GM19025 (cell line): ENCODE measurements at regions not wholly inside any gene's neighbourhood (a gene's known extent, or its start where the extent isn't known, plus 50 kb on each side); places are given as distances from the start of the nearest gene placed in this dataset.
"Not testable (repeated sequence)": the region's sequence is repeated elsewhere in the genome, so short reads cannot be mapped to it uniquely, and the experiment has no call there.

Experiments used
- ATAC-seq: cut with Tn5 transposase; IDR thresholded peaks from one replicate; pipeline ENCODE4 v1.9.1; 2021; ENCODE audit warnings: mild to moderate bottlenecking, low read depth, moderate library complexity; ENCODE audit not compliant: unreplicated experiment

DNA sequence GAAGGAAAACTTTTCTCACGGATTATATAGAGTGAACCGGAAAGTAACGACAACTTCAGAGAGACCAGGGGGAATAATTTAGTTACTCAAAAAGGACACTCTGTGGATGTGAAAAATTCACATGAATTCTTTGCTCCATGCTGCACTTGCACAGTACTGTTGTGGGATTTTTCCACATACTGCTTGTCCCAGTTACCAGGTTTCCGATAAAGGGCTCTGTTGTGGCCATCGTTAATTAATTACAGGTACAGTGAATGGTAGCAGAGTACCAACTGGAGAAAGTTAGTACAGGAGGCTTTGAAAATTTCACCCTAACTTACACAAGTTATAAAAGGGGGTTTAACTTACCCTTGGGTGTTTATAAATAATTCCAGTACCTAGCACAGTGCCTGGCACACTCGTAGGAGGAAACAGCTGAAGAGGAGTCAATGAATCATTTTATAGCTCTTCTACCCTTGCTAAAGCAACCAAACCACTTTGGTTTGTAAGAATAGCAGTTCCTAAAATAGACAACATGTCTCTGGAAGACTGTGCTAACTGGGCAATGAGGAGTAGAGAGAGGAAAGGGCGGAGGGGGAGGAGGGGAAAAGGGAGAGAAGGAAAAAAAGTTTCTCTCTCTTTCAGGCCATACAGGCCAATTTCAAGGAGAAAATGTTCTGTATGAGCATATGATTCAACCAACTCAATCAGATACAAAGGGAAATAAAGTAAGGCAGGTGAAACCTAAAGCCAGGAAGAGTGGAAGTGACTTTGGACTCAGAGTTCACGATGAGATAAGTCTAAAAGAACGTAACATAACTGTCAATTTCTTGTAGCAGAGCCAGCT, 98.3 kb upstream of the MAGI3 start:
- ATAC-seq = no peak

DNA sequence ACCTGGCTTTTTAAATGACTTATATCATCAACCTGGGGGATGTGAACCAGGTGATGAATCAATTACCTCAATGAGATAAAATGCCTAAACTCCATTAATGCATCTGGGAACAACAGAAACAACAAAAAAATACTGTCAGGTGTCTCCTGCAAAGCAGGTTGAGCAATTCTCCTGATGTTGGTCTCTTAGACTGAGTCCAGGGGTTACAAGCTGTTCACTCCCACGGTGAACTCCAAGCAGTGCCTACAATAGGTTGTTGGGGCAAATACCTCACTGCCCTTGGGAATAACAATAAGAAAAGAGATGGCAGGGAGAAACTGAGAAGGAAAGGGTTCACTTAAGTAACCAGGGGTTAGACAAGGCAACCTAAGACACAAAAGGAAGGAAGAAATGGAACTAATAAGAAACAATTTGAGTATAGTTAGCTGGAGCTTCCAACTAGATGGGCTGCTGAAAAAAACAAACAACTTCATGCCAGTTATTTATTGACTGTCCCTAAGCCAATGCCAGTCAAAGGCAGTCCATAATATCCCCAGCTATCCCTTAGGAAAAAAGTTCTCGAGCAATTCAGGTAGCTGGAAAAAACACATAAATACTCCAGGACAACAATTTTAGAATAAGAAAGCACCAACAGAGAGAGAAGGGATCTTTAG, 97.6 kb upstream of the MAGI3 start:
- ATAC-seq = no peak

DNA sequence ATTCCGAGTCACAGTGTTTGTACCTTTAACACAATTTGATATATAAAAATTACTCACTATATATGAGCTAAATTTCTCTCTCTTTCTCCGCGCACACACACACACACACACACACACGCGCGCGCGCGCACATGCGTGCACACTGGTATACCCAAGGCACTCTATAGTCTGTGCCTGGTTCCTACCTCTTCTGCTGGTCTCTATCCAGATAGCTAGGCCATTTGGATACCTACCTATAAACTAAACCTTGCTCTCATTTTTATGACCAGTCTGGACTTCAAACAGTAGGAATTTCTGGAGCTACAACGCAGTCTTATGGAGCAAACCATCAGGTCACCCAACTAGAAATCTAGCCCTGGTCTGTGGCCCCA, 97.1 kb upstream of the MAGI3 start:
- no peak for ATAC-seq

DNA sequence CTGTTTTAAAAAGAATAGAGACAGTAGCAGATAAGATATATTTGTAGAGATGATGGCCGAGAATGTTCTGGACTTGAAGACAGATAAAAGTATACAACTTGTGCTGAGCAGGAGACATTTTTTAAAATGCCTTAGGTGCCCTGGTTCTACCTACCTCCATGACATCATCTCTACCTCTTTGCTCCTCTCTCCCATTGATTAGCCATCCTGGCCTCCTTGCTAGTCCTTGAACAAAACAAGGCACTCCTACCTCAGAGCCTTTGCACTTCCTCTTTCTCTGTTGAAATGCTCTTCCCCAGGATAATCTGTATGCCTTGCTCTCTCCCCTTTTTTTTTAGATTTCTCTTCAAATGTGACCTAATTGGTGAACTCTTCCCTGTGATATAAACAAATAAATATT, 92.6 kb upstream of the MAGI3 start:
- no peak for ATAC-seq

DNA sequence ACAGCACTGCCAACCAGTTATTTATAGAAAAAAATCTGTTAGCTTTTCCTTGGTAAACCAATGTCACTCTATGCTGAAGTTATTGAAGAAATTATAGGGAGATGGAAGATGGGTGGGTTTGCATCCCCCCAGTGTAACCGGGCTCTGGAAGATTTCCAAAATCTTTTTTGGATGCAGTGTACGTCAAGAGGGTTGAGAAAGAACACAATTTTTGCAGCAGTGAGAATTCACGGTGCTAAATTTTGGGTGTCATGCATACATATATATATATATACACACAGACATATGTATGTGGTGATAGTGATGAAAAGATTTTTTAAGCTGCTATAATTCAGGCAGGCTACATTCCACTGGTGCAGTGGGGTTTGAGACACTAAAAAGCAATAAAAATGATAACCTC, 91.4 kb upstream of the MAGI3 start:
- no peak for ATAC-seq

DNA sequence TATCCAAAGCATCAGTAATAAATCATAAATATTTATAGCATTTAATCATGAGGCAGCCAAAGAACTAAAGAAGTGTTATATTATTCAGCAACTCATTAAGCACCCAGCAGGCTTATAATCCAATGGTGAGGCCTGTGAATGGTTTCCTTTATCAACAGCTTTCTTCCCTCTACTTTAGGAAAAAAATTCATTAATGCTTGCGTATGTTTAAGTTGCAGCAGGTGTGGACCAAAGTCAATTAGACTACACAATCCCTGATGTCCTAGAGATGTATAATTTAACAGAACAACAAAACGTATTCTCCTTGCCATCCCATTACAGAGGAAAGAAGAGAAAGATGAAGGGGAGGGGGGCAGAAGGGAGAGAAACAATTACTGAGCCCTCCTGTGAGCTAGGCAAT, 87.7 kb upstream of the MAGI3 start:
- ATAC-seq = no peak

DNA sequence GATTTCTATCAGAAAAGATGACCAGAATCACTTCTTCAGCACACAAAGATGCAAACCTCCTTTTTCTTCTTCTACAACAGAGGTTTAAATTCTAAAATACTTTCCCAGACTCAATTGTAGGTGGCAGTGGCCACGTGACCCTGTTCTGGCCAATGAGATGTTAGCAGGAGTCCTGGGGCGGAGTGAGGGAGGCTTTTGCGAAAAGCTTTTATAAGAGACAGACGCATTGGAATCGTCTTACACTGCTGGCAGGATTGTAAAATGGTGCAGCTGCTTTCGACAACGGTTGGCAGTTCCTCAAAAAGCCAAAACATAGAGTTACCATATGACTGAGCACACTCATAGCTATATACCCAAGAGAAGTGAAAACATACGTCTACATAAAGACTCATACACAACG, 87.0 kb upstream of the MAGI3 start:
- no peak for ATAC-seq

DNA sequence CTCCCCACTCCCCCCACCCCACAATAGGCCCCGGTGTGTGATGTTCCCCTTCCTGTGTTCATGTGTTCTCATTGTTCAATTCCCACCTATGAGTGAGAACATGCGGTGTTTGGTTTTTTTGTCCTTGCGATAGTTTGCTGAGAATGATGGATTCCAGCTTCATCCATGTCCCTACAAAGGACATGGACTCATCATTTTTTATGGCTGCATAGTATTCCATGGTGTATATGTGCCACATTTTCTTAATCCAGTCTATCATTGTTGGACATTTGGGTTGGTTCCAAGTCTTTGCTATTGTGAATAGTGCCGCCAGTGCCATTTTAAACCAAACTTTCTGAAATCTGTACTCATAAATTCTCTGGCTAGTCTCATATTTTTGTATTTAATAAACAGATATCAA, 85.3 kb upstream of the MAGI3 start:
- ATAC-seq = not testable (repeated sequence)

DNA sequence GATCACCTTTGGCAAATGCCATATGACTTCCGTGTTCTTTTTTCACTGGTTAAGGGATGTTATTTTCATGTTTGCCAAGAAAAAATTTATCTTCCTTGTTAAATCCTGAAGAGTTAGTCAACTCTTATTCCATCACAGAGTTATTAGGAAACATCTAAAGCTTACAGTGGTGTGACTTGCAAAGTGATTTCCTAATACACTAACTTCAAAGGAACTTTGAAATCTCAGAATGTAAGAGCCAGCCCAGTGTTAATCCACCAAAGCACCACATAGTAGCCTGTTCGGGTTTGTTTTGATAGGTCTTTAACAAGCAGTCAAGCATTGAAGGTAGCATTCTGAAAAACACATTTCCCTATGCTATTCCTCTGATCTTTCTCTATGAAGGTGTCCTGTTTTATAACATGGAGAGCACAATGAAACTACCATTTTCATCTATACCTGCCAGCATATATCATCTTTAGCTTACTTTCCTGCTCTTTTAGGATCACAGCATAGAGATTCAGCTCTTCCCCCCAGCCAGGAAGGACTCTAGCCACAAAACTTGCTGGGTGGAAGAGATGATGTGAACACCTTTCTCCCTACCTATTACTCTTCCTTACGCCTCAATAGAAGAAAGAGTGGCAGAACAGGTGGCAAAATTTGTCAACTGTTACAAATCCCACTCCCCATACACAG, 82.4 kb upstream of the MAGI3 start:
- ATAC-seq = no peak

DNA sequence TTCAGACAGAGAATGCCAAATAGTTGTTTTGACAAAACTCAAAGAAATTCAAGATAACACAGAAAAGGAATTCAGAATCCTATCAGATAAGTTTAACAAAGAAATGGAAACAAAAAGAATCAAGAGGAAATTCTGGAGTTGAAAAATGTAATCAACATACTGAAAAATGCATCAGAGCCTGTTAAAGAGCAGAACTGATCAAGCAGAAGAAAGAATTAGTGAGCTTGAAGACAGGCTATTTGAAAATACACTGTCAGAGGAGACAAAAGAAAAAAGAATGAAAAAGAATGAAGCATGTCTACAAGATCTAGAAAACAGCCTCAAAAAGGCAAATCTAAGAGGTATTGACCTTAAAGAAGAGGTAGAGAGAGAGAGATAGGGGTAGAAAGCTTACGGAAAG, 77.7 kb upstream of the MAGI3 start:
- not testable (repeated sequence) for ATAC-seq

DNA sequence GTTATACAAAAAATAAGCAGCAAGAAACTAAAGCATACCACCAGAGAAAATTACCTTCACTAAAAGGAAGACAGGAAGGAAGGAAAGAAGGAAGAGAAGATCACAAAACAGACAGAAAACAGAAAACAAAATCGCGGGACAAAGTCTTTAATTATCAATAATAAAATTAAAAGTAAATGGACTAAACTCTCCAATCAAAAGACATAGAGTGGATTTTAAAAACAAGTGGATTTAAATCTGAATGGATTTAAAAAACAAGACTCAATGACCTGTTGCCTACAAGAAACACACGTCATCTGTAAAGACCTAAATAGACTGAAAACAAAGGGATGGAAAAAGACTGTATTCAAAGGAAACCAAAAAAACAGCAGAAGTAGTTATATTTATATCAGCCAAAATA, 75.7 kb upstream of the MAGI3 start:
- no peak for ATAC-seq

DNA sequence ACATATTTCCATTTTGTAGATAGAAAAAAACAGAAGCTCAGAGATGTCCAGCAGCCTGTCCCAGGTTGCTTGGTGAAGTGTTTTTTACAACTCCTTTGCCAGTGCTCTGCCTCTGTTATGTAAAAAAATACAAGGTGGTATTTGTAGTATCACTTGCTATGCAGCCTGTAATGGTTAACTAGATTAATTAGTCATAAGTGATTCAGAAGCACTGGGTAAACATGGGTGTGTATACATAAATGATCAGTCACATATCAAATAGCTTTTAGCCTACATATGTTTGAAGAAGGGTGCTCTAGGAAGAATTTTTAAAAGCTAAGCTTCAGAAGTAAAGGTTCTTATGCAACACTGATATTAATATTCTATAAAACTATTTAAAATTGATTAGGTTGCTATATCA, 70.0 kb upstream of the MAGI3 start:
- no peak for ATAC-seq

DNA sequence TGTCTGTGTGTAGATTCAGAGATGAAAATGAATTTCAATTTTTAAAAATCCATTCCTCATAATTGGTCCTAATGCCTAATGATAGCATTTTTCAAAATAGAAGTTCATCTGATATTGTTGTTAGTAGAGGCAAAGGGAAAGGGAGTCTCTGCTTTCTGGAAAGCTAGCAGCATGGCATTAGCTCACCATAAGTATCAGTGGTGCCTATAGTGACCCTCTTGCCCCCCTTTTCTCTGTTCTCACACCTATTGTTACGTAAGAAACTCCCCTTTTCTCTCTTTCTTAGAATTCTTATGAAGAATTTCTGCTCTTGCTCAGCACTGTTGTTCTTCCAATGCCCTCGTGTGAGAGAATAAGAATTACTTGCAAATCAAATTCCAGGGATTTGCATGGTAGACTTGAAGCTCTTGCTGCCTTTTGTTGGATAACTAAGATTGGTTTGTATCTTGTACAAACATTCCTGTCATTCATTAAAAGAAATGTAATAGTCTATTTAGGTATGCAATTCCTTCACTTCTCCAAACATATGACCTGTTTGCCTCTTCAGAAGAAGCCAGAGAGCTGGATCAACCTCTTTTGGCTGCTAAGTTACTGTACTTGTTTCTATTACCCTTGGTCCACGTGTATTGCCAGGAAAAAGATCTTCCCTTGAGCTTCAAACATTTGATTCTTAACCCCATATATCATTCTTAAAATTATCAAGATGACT, 69.2 kb upstream of the MAGI3 start:
- ATAC-seq = no peak

DNA sequence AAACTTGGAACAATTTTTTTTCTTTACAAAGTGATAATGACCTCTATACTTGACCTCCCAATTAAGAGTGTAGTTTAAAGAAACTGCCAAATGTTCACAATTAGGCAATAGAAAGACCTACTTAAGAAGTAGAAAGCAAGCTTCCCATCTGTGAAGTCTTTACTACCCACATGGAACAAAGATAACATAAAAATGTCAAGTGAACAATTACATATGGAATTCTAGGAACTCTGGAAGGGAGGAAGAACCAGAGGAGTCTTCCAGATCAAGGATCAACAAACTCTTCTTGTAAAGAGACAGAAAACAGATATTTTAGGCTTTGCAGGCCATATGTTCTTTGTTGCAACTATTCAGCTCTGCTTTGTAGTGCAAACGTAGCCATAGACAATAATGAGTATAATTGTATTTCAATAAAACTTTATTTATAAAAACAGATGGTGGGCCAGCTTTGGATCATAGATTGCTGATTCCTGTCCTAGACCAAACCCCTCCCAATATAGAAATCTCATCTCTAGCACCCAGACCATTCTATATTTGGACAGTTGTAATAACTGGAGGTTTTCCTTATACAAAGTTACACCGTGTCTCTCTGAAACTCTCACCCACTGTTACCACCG, 68.4 kb upstream of the MAGI3 start:
- ATAC-seq = no peak

DNA sequence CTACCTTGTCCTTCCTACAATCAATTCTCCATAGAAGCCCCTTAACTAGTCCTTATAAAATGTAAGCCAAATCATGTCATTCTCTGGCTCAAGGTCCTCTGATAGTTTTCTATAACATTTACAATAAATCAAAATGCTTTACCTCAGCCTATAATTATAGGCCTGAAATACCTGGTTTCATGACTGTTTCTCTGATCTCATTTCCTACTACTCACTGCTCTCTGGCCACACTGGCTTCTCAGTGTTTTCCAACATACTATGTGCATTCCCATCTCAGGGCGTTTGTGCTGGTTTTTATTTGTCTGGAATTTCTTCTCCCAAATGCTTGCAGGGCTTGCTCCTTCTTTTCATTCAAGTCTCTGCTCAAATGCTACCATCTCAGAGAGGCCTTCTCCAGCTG, 67.9 kb upstream of the MAGI3 start:
- no peak for ATAC-seq

DNA sequence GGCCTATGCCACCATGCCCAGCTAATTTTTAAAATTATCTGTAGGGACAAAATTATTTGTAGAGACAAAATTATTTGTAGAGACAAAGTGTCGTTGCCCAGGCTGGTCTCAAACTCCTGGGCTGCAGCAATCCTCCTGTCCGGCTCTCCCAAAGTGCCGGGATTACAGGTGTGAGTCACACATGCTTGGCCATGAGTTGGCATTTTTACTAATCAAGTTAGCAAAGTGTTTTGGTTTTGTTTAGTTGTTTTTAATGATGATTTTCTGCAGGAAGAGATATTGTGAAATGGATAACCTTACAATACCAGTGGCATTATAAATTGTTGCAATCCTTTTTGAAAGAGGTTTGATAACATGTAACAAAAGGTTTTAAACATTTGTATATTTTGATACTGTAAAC, 65.3 kb upstream of the MAGI3 start:
- ATAC-seq = no peak

DNA sequence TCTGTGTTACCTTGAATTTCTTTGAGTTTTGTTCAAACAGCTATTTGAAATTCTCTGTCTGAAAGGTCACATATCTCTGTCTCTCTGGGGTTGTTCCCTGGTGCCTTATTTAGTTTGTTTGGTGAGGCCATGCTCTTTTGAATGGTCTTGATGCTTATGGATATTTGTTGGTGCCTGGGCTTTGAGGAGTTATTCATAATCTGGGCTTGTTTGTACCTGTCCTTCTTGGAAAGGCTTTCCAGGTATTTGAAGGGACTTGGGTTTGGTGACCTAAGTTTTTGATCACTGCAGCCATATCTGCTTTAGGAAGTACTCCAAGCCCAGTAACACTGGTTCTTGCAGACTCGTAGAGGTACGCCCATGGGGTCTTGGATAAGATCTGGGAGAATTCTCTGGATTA, 63.3 kb upstream of the MAGI3 start:
- no peak for ATAC-seq

DNA sequence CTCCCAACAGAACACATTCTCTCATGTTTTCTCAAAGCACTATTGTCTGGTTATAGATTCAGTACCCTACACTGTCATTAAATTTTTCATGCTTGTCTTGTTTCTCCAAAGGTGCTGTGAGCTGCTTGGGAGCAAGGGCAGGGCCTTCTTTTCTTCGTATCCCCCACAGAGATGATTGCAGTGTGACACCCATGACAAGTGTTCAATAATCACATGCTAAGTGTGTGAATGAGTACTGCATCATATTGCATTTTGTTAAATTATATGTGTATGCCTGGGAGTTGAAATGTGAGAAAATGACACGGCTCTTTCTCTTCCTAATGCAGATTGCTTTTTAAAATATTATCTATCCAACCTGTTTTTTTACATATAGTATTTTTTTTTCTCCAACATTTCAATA, 57.3 kb upstream of the MAGI3 start:
- ATAC-seq = no peak

DNA sequence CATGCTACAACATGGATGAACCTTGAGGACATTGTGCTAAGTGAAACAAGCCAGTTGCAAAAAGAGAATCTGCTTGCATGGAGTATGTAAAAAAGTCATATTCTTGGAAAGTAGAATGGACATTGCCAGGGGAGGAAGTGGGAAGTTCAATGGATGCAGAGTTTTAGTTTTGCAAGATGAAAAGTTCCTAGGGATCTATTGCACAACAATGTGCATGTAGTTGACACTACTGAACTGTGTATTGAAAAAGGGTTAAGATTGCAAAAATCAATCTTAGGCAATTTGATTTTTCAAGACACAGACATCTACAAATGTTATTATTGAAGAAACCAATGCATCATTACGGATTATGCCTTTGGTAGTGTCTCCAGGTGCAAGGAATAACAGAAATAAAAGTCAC, 50.3 kb upstream of the MAGI3 start:
- ATAC-seq = no peak
